Common myeloid progenitor, CD34-positive (primary cell): ENCODE measurements at regions not wholly inside any gene's neighbourhood (a gene's known extent, or its start where the extent isn't known, plus 50 kb on each side); places are given as distances from the start of the nearest gene placed in this dataset.
"Not testable (repeated sequence)": the region's sequence is repeated elsewhere in the genome, so short reads cannot be mapped to it uniquely, and the experiment has no call there.

Source experiments
- CTCF ChIA-PET: fragments of 350-600 bp; sonication (Branson Sonifier 250); formaldehyde crosslinking; loops from one replicate; lab custom pipeline; 2021; ENCODE audit warnings: antibody characterized with exemption; lab: Charles Lee
- POLR2A ChIA-PET: fragments of 350-600 bp; sonication (Branson Sonifier 250); formaldehyde crosslinking; loops from one replicate; lab custom pipeline; 2021; ENCODE audit warnings: antibody characterized with exemption; lab: Charles Lee
- DNase-seq, 3 donors: peaks; one replicate each; pipeline versions ENCODE4 v3.0.0 to v3.0.0-alpha.2; 2013
- H3K27ac ChIP-seq, 2 experiments: 1 replicate in 1 of 2; 2 replicates in 1 of 2; pipeline ENCODE4 v1.7.0; 2013; ENCODE audit warnings: inconsistent platforms in 2 of 2, low read length in 2 of 2, mild to moderate bottlenecking in 2 of 2, low read depth in 1 of 2, moderate library complexity in 1 of 2; ENCODE audit not compliant: severe bottlenecking in 2 of 2, insufficient read depth in 1 of 2, poor library complexity in 1 of 2
- H3K27me3 ChIP-seq, 5 experiments: replicated peaks in 2 of 5; 1 replicate in 3 of 5; 2 replicates in 2 of 5; pipeline versions ENCODE4 v1.6.1 to v1.7.0; 2013; ENCODE audit warnings: low read length in 4 of 5, mild to moderate bottlenecking in 2 of 5, moderate library complexity in 2 of 5, inconsistent platforms in 1 of 5; ENCODE audit not compliant: insufficient read depth in 5 of 5, control insufficient read depth in 4 of 5
- H3K36me3 ChIP-seq, 4 experiments: 1 replicate in 2 of 4; 2 replicates in 2 of 4; pipeline versions ENCODE4 v1.6.1 to v1.7.0; 2013; ENCODE audit warnings: low read length in 3 of 4, control low read depth in 1 of 4, mild to moderate bottlenecking in 1 of 4; ENCODE audit not compliant: control insufficient read depth in 4 of 4, insufficient read depth in 4 of 4
- H3K4me1 ChIP-seq, 4 experiments: 1 replicate in 3 of 4; 2 replicates in 1 of 4; pipeline versions ENCODE4 v1.6.1 to v1.7.1; 2013; ENCODE audit warnings: low read length in 3 of 4, mild to moderate bottlenecking in 3 of 4, control low read depth in 1 of 4, inconsistent platforms in 1 of 4, moderate library complexity in 1 of 4; ENCODE audit not compliant: control insufficient read depth in 4 of 4, insufficient read depth in 4 of 4; ENCODE audit errors: control extremely low read depth in 1 of 4
- H3K4me3 ChIP-seq, 7 experiments: 1 replicate in 4 of 7; 2 replicates in 3 of 7; pipeline versions ENCODE4 v1.5.1 to v1.7.0; 2013; ENCODE audit warnings: mild to moderate bottlenecking in 7 of 7, low read length in 6 of 7, moderate library complexity in 6 of 7, inconsistent platforms in 2 of 7, low read depth in 2 of 7, control low read depth in 1 of 7; ENCODE audit not compliant: insufficient read depth in 4 of 7, control insufficient read depth in 1 of 7; ENCODE audit errors: extremely low read depth in 1 of 7
- H3K9me3 ChIP-seq, 5 experiments: 1 replicate in 4 of 5; 2 replicates in 1 of 5; pipeline versions ENCODE4 v1.6.1 to v1.7.1; 2013; ENCODE audit warnings: low read length in 4 of 5, mild to moderate bottlenecking in 2 of 5, inconsistent platforms in 1 of 5, low read depth in 1 of 5, moderate library complexity in 1 of 5; ENCODE audit not compliant: control insufficient read depth in 4 of 5, insufficient read depth in 2 of 5; ENCODE audit errors: control extremely low read depth in 1 of 5
- WGBS: methylation state at CpG from one replicate; pipeline ENCODE4 v1.1.5; 2013; ENCODE audit not compliant: insufficient coverage; 5-methylcytosine and 5-hydroxymethylcytosine counted together

DNA sequence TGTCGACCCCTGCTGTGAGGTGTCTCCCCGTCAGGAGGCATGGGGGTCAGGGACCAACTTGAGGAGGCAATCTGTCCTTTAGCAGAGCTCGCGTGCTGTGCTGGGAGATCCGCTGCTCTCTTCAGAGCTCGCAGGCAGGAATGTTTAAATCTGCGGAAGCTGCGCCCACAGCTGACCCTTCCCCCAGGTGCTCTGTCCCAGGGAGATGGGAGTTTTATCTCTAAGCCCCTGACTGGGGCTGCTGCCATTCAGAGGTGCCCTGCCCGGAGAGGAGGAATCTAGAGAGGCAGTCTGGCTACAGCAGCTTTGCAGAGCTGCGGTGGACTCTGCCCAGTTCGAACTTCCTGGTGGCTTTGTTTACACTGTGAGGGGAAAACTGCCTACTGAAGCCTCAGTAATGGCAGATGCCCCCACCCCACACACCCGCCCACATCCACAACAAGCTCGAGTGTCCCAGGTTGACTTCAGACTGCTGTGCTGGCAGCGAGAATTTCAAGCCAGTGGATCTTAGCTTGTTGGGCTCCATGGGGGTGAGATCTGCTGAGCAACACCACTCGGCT lies 133.1 kb downstream of the CENPC start:
- H3K4me1 ChIP-seq, H3K4me3 ChIP-seq, DNase-seq, POLR2A ChIA-PET, H3K36me3 ChIP-seq, H3K9me3 ChIP-seq, H3K27ac ChIP-seq, H3K27me3 ChIP-seq: not testable (repeated sequence)
- CTCF ChIA-PET: interaction anchor here (1.5 kb wide), 1 partner anchor 19 kb away, joined by 5 read pairs; no protein-coding TSS in a partner anchor
- 95% methylated on average over 6 of the region's 15 CpGs for WGBS

DNA sequence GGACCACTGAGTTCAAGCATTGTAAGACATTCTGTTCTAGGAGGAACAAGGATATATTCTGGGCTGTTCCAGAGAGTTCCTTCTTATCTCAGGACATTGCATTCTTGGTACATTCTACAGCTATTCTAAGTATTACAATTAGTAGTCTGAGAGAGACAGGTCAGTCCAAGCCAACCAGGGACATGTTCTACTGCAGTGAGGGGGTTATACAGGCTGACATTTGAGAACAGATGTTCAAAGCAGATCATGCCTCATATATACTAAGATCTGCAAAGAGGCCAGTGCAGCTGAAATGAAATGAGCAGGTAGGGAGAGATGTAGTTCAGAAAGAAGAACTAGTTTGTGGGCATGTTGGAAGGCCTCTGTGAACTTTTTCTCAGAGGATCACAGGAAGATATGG lies 142.0 kb downstream of the CENPC start:
- Histone ChIP-seq H3K27me3 (no peaks in the 10 kb centered on the region), H3K4me1 (no peaks in the 10 kb centered on the region), H3K4me3 (no peak overlapping the region), H3K9me3 (no peaks in the 10 kb centered on the region), H3K27ac (no peak overlapping the region), H3K36me3 (no peaks in the 10 kb centered on the region)
- CTCF ChIA-PET: no interaction called here
- POLR2A ChIA-PET: no interaction called here
- no peak for DNase-seq

DNA sequence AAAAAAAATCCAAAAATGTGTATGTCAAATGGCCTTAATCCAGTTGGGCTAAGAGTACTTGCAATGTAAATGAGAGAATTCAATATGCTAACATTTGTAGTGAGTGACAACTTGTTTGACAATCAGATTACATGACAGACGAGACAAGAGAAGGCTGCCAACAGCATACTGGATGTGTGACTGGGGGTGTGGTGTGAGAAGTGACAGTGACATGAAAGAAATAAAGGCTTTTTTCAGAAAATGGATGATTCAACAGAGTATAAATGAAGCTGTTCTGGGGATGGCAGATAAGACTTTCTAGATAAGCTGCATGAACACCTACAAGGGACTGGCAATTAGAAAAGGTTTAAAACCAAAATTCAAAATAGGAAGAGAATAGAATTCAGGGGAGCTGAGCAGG lies 143.4 kb downstream of the CENPC start:
- CTCF ChIA-PET: interaction anchor here (0.6 kb wide), 1 partner anchor 150 kb away, joined by 3 read pairs; no protein-coding TSS in a partner anchor
- WGBS: 89% methylated on average over 1 of the region's 1 CpG
- POLR2A ChIA-PET: no interaction called here
- Histone ChIP-seq H3K27ac (no peak overlapping the region), H3K4me1 (no peaks in the 10 kb centered on the region), H3K36me3 (no peaks in the 10 kb centered on the region), H3K27me3 (no peaks in the 10 kb centered on the region), H3K4me3 (no peak overlapping the region), H3K9me3 (no peaks in the 10 kb centered on the region)
- DNase-seq: no peak

DNA sequence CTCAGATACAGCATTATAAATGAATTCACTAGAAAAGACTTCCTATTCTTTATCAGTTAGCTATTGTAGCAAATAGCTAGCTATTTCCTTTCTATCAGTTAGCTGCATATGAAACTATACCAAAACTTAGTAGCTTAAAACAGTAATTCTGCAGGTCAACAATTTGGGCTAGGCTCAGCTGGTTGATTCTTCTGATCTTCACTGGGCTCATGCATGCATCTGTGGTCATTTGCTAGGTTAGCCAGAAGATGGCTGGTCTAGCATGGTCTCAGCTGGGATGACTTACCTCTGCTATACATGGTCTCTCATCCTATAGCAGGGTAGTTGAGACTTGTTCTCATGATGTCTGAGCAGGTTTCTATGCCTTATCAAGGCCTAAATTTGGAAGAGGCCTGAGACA lies 147.4 kb downstream of the CENPC start:
- H3K36me3 ChIP-seq: no peaks in the 10 kb centered on the region
- no peak overlapping the region for H3K4me3 ChIP-seq
- CTCF ChIA-PET: no interaction called here
- no peak for DNase-seq
- no peaks in the 10 kb centered on the region for H3K9me3 ChIP-seq
- POLR2A ChIA-PET: no interaction called here
- no peaks in the 10 kb centered on the region for H3K27me3 ChIP-seq
- no peaks in the 10 kb centered on the region for H3K4me1 ChIP-seq
- no peak overlapping the region for H3K27ac ChIP-seq

DNA sequence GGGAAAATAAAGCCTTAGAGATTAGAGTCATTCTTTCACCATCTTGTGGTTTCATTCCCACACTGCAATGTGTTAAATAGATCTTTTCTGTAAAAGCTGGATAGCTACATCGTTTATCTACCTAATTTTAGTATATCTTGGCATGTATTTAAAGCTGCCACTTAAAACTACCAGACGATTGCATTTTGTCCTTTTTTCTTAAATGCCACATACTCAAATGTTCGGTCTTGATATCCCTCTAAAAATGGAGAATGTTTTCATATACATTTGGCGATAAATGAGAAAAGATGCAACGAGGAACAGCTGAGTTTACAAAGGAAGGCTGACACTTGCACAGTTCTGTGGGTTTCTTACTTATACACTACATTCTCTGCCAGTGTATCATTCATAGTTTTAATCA lies 148.3 kb downstream of the CENPC start:
- POLR2A ChIA-PET: no interaction called here
- Histone ChIP-seq H3K36me3 (no peaks in the 10 kb centered on the region), H3K27me3 (peaks cover 0 to 4% (median 0%) of the 10 kb centered on the region in 5 experiments), H3K9me3 (no peaks in the 10 kb centered on the region), H3K27ac (no peak overlapping the region), H3K4me3 (no peak overlapping the region), H3K4me1 (no peaks in the 10 kb centered on the region)
- no peak for DNase-seq
- CTCF ChIA-PET: interaction anchor here (1.0 to 1.4 kb wide), 2 partner anchors 9 to 29 kb away, joined by 3 read pairs; no protein-coding TSS in a partner anchor
- 97% methylated on average over 5 of the region's 5 CpGs for WGBS

DNA sequence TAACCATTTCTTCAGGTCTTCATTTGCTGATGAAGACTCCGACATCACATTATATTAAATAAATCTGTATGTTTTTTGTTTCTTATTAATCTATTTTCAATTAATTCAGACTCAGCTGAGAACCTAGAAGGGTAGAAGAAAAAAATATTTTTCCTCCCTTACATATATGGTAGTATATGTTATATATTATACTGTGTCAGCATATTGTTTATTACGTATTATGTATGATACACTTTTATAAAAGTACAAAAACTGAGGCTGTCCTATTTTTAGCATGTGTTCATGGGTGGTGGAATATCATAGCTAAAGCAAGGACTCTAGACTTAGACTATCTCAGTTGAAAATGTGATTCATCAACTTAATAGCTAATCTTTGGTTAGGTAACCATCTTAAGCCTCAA lies 149.3 kb downstream of the CENPC start:
- no CpG with 5 or more reads among the region's 2 CpGs for WGBS
- Histone ChIP-seq H3K9me3 (no peaks in the 10 kb centered on the region), H3K4me3 (no peak overlapping the region), H3K27ac (no peak overlapping the region), H3K36me3 (no peaks in the 10 kb centered on the region), H3K4me1 (no peaks in the 10 kb centered on the region), H3K27me3 (peaks cover 0 to 4% (median 3%) of the 10 kb centered on the region in 5 experiments)
- DNase-seq: no peak
- ChIA-PET CTCF (interaction anchor here (0.9 to 1.4 kb wide), 3 partner anchors 8 to 28 kb away, joined by 3 read pairs; no protein-coding TSS in a partner anchor), POLR2A (no interaction called here)

DNA sequence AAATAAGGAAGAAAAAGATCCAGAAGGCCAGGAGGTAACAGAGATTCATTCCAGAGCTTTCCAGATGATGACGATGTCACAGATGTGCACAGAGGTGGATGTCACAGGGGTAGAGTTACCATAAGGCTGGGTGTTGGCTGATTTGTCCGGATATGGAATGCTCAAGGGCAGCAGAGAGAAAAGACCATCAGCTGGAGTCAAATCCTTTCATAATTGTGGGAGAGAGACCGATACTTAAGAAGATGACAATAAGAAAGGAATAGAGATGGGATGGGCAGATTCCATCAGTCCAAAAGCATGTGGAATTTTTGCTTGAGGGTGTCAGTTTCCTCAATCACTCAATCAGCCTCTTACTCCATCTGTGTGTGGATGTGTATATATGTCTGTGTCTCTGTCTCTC lies 150.4 kb downstream of the CENPC start:
- ChIA-PET CTCF (interaction anchor here (0.9 to 3.2 kb wide), 3 partner anchors 11 to 26 kb away, joined by 3 to 9 read pairs (median 3); no protein-coding TSS in a partner anchor), POLR2A (no interaction called here)
- DNase-seq: no peak
- H3K4me3 ChIP-seq: no peak overlapping the region
- H3K9me3 ChIP-seq: no peaks in the 10 kb centered on the region
- H3K27ac ChIP-seq: no peak overlapping the region
- H3K4me1 ChIP-seq: no peaks in the 10 kb centered on the region
- H3K27me3 ChIP-seq: peaks cover 0 to 4% (median 3%) of the 10 kb centered on the region in 5 experiments
- no peaks in the 10 kb centered on the region for H3K36me3 ChIP-seq
- WGBS: 100% methylated on average over 2 of the region's 3 CpGs
